C4-2B (cell line): ENCODE measurements at regions not wholly inside any gene's neighbourhood (a gene's known extent, or its start where the extent isn't known, plus 50 kb on each side); places are given as distances from the start of the nearest gene placed in this dataset.

Experiments
- H3K27ac ChIP-seq: fragments of 450-650 bp; 2 replicates; pipeline ENCODE4 v1.5.1; 2017
- ZFX ChIP-seq: fragments of 450-650 bp; IDR thresholded peaks from 2 replicates; pipeline ENCODE4 v1.6.1; 2017
- TF ChIP-seq, protein P1 (sequence below): fragments of 450-650 bp; conservative IDR thresholded peaks from 2 replicates; pipeline ENCODE4 v1.5.1; 2017; ENCODE audit warnings: mild to moderate bottlenecking

DNA sequence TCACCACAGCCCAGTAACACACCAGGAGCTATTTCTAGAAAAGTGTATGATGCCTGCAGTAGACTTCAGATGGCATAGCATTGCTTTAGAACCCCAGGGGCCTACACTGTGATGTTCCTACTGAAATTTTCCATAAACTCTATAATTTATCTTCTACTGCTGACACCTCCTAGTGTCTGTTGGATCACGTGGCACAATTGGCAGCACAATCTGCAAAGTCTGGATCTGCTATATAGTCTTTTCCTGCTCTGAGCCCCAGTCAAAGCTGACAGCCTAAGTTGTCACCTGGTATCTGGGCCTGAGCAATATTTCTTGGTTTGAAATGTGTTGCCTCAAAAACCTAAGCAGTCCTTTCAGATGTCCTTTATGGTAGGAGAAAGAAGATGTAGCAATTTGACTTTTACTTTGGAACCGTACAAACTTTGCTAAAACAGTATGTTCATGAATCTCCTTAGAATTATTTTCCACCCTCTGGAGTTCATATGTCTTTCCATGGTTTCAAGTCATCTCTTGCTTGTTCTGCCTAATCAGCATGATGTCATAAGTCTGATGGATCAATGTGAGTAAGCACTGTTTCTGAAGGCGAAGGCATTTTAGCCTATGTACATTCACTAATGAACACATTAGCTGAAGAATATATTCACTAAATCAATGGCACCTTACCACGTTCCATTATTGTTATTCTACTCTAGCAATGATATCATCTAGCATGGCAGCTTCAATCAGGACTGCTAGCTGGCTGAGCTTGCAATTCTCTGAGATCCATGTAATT lies 536.5 kb upstream of the NBEA start:
- no peak overlapping the region for H3K27ac ChIP-seq
- TF ChIP-seq, protein P1, sequence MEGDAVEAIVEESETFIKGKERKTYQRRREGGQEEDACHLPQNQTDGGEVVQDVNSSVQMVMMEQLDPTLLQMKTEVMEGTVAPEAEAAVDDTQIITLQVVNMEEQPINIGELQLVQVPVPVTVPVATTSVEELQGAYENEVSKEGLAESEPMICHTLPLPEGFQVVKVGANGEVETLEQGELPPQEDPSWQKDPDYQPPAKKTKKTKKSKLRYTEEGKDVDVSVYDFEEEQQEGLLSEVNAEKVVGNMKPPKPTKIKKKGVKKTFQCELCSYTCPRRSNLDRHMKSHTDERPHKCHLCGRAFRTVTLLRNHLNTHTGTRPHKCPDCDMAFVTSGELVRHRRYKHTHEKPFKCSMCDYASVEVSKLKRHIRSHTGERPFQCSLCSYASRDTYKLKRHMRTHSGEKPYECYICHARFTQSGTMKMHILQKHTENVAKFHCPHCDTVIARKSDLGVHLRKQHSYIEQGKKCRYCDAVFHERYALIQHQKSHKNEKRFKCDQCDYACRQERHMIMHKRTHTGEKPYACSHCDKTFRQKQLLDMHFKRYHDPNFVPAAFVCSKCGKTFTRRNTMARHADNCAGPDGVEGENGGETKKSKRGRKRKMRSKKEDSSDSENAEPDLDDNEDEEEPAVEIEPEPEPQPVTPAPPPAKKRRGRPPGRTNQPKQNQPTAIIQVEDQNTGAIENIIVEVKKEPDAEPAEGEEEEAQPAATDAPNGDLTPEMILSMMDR: no peak
- no peak for TF ChIP-seq ZFX

DNA sequence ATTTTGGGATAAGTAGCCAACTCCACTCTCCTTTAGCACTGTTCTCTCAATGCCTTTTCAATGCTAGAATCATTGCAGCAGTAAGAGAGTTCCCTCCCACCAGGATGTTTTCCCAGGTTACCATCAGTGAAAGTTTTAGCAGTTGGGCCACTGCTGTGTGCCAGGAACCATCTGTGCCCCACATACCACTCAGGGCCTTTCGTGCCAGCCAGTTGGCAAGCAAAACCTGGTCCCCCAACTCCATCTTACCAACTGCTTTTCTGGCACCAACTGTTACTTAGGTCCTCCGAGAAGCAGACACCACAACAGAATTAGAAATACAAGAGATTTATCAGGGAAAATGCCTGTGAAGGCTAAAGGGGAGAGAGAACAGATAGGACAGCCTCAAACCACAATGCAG lies 533.4 kb upstream of the NBEA start:
- TF ChIP-seq, protein P1: no peak
- TF ChIP-seq ZFX: no peak
- H3K27ac ChIP-seq: no peak overlapping the region

DNA sequence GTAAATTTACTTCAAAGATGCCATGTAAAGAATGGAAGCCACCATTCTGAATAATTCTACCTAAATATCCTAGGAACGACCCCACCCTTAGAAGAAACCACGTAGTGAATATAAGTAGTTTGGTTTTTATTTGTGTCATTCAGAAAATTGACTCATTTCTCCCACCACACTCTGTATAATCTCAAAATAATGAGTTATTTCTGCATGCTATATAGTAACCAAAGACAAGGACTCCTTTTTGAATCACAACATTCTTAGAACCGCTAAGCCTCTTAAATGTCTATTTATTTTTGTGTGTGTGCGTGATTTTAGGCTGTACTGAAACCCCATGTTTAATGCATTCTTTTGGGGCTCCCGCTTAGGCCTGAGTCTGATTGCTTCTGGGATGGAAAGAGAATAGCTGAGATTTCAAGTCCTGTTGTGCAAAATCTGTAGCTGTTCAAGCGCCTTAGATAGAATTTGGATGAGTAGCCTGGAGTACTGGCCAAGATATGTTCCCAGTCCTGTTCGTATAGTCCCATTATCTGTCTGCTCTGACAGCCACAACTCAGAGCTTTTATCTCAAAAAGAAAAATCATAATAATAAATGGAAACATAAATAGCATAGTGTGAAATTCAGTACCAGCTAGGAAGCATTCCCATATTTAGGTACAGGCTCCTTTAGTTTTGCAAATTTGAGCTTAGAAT lies 532.4 kb upstream of the NBEA start:
- no peak overlapping the region for H3K27ac ChIP-seq
- no peak for TF ChIP-seq ZFX
- TF ChIP-seq, protein P1: no peak

DNA sequence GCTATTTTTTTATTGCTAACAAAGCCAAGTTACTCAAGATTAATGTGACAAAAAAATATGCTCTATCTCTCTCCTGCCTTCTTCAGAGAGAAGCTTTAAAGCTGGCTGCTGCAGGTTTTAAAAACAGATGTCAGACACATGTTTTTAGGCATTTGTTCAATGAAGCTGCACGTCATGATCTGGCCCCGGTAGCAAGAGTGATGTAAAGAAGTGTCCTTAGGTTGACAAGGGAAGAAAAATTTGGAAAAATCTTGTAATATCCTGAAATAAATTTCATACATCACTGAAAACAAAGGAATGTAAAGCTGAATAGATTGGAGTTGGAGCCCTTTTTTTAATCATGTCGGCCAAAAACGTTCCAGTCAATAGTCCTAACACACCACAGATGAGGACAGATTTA lies 531.4 kb upstream of the NBEA start:
- TF ChIP-seq ZFX: no peak
- TF ChIP-seq, protein P1: no peak
- H3K27ac ChIP-seq: no peak overlapping the region

DNA sequence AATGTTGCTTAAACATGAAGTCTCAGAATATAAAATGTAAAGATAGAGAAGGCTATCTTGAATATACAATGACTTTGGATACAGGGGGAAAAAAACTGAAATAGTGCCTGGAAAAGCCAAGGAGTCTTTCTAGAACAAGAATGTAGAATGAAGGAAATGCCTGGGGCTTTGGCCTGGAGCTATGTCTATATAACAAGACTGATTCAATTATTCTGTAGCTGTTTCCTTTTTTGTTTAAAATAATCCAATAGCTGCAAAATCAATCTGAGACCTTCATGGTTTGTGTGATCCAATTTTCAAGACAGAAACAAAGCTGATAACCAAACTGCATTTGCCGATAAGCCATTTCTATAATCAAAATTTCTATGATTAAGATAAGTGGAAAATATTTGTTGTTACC lies 530.9 kb upstream of the NBEA start:
- no peak overlapping the region for H3K27ac ChIP-seq
- no peak for TF ChIP-seq ZFX
- TF ChIP-seq, protein P1: no peak

DNA sequence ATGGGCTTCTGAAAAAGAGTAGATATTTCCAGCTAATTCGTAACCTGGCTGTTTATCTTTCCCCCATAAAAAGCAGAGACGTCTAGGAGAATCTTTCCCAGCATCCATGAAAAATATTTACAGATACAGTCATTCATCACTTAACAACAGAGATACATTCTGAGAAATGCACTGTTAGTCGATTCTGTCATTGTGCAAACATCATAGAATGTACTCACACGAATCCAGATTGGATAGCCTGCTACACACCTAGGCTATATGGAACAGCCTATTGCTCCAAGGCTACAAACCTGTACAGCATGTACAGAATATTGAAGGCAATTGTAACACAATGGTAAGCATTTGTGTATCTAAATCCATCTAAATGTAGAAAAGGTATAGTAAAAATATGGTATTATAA lies 530.2 kb upstream of the NBEA start:
- TF ChIP-seq, protein P1: no peak
- no peak for TF ChIP-seq ZFX
- H3K27ac ChIP-seq: no peak overlapping the region

DNA sequence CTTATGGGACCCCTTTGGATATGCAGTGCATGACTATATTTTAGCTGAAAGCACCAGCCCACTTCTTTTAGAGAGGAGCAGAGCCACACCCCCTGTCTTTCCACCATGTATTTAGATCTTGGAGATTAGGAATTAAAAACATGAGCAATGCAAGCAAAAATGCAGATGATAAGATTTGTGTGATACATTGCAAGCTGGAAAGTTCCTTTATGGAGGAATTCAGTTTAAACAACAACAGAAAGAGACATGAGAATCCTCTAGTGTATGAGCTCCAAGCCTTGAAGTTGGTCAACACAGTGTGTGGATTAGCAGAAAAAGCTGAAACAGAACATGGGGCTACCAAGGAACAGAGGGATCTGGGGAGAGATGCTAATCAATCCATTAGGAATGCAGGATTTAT lies 529.8 kb upstream of the NBEA start:
- TF ChIP-seq, protein P1: no peak
- TF ChIP-seq ZFX: no peak
- H3K27ac ChIP-seq: no peak overlapping the region
